ENCODE measurements at regions not wholly inside any gene's neighbourhood (a gene's known extent, or its start where the extent isn't known, plus 50 kb on each side); places are given as distances from the start of the nearest gene placed in this dataset.

GRCh38 chr13:87779426-87779825, 108.3 kb downstream of the SLITRK5 start:
- TF ChIP-seq, protein P1, sequence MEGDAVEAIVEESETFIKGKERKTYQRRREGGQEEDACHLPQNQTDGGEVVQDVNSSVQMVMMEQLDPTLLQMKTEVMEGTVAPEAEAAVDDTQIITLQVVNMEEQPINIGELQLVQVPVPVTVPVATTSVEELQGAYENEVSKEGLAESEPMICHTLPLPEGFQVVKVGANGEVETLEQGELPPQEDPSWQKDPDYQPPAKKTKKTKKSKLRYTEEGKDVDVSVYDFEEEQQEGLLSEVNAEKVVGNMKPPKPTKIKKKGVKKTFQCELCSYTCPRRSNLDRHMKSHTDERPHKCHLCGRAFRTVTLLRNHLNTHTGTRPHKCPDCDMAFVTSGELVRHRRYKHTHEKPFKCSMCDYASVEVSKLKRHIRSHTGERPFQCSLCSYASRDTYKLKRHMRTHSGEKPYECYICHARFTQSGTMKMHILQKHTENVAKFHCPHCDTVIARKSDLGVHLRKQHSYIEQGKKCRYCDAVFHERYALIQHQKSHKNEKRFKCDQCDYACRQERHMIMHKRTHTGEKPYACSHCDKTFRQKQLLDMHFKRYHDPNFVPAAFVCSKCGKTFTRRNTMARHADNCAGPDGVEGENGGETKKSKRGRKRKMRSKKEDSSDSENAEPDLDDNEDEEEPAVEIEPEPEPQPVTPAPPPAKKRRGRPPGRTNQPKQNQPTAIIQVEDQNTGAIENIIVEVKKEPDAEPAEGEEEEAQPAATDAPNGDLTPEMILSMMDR (conservative IDR thresholded peaks at IDR 0.05) = no peak
- no peak for TF ChIP-seq EZH2 (IDR thresholded peaks at IDR 0.05; ENCODE audit: low read depth)
